WTC11 (cell line): ENCODE measurements at regions not wholly inside any gene's neighbourhood (a gene's known extent, or its start where the extent isn't known, plus 50 kb on each side); places are given as distances from the start of the nearest gene placed in this dataset.

ENCODE experiments used
- ATAC-seq: fragments of 200-7000 bp; cut with Tn5 transposase; 2 replicates; pipeline ENCODE4 v1.10.0; 2021; ENCODE audit warnings: mild to moderate bottlenecking, moderate library complexity
- CTCF ChIA-PET: fragments of 300-600 bp; sonication (Branson Sonifier 250); formaldehyde crosslinking; loops from one replicate; lab custom pipeline; 2021; ENCODE audit warnings: antibody characterized with exemption; lab: Charles Lee
- POLR2A ChIA-PET: fragments of 350-600 bp; sonication (Branson Sonifier 250); formaldehyde crosslinking; loops from one replicate; lab custom pipeline; 2021; ENCODE audit warnings: antibody characterized with exemption; lab: Charles Lee
- DNase-seq: peaks from one replicate; pipeline ENCODE4 v3.0.0; 2021; ENCODE audit warnings: low spot score
- H3K27ac Mint-ChIP-seq: 2 replicates; pipeline ENCODE4 v1.8.0; 2021; ENCODE audit warnings: mixed read lengths
- H3K27me3 Mint-ChIP-seq: 2 replicates; pipeline ENCODE4 v1.8.0; 2021; ENCODE audit warnings: low read depth, mild to moderate bottlenecking, moderate library complexity, mixed read lengths
- H3K36me3 Mint-ChIP-seq: 2 replicates; pipeline ENCODE4 v1.8.0; 2021; ENCODE audit warnings: mixed read lengths
- H3K4me1 Mint-ChIP-seq: 2 replicates; pipeline ENCODE4 v1.8.0; 2022; ENCODE audit warnings: mixed read lengths
- H3K4me3 Mint-ChIP-seq: 2 replicates; pipeline ENCODE4 v1.8.0; 2021; ENCODE audit warnings: mild to moderate bottlenecking, moderate library complexity, mixed read lengths
- H3K9me3 Mint-ChIP-seq: 2 replicates; pipeline ENCODE4 v1.8.0; 2021; ENCODE audit warnings: mixed read lengths
- CBFB ChIP-seq: sonication (generic); formaldehyde crosslinking; IDR thresholded peaks from 2 replicates; pipeline ENCODE4 v1.8.1; 2022; ENCODE audit warnings: mild to moderate bottlenecking, low read depth, missing genetic modification reagents
- FOXP1 ChIP-seq: sonication (generic); formaldehyde crosslinking; IDR thresholded peaks from 2 replicates; pipeline ENCODE4 v1.8.0; 2022; ENCODE audit warnings: missing genetic modification reagents, mild to moderate bottlenecking, moderate library complexity, borderline replicate concordance
- GABPB1 ChIP-seq: sonication (generic); formaldehyde crosslinking; IDR thresholded peaks from 2 replicates; pipeline ENCODE4 v1.8.1; 2023; ENCODE audit warnings: mild to moderate bottlenecking, missing genetic modification reagents
- HMGA2 ChIP-seq: fragments of 250-450 bp; sonication (Bioruptor Pico); IDR thresholded peaks from 2 replicates; pipeline ENCODE4 v1.4.0; 2021; ENCODE audit warnings: mild to moderate bottlenecking, moderate library complexity
- MYBL2 ChIP-seq: sonication (generic); formaldehyde crosslinking; IDR thresholded peaks from 2 replicates; pipeline ENCODE4 v1.8.1; 2023; ENCODE audit warnings: mild to moderate bottlenecking, moderate library complexity, missing genetic modification reagents
- RELA ChIP-seq: sonication (generic); formaldehyde crosslinking; IDR thresholded peaks from 2 replicates; pipeline ENCODE4 v1.8.1; 2022; ENCODE audit warnings: missing genetic modification reagents, mild to moderate bottlenecking, borderline replicate concordance
- ZBTB21 ChIP-seq: sonication (generic); formaldehyde crosslinking; IDR thresholded peaks from 2 replicates; pipeline ENCODE4 v1.8.1; 2023; ENCODE audit warnings: mild to moderate bottlenecking, missing genetic modification reagents, borderline replicate concordance
- ZNF232 ChIP-seq: sonication (generic); formaldehyde crosslinking; IDR thresholded peaks from 2 replicates; pipeline ENCODE4 v1.8.0; 2022; ENCODE audit warnings: mild to moderate bottlenecking, missing genetic modification reagents
- TF ChIP-seq, protein P1 (sequence below): sonication (generic); formaldehyde crosslinking; conservative IDR thresholded peaks from 2 replicates; pipeline ENCODE4 v1.8.1; 2023; ENCODE audit warnings: mild to moderate bottlenecking, low read depth, missing genetic modification reagents, moderate library complexity
- TF ChIP-seq, protein P2 (sequence below): sonication (generic); formaldehyde crosslinking; IDR thresholded peaks from 2 replicates; pipeline ENCODE4 v1.8.1; 2022; ENCODE audit warnings: mild to moderate bottlenecking, moderate library complexity, missing genetic modification reagents
- TF ChIP-seq, protein P3 (sequence below): fragments of 250-450 bp; sonication (Bioruptor Pico); IDR thresholded peaks from 2 replicates; pipeline ENCODE4 v1.8.0; 2021; ENCODE audit warnings: mild to moderate bottlenecking
- TF ChIP-seq, protein P4 (sequence below): fragments of 200-600 bp; IDR thresholded peaks from 2 replicates; pipeline ENCODE4 v1.8.0; 2022; ENCODE audit warnings: antibody characterized with exemption
- TF ChIP-seq, protein P5 (sequence below): fragments of 250-450 bp; sonication (Bioruptor Pico); IDR thresholded peaks from 2 replicates; pipeline ENCODE4 v1.9.0; 2021; ENCODE audit warnings: mild to moderate bottlenecking
- TF ChIP-seq, protein P6 (sequence below): sonication (generic); formaldehyde crosslinking; IDR thresholded peaks from 2 replicates; pipeline ENCODE4 v1.8.0; 2022; ENCODE audit warnings: missing genetic modification reagents

DNA sequence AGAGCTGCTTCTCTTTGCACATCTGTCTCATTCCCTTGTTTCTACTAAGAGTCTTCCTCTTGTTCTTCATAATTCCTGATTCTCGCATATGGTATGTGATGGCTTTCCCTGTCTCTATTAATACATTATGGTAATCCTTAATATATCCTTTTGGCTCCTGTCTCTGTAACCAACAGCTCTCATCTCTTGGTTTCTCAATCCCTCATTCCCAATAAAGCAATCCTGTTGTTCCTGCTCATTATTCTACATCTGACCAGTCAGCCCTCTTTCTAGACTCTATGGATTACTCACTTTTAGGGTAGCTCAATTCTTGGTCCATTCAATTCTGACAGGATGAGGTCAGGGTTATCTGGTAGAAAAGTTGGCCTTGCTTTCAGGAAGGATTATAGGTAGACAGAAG is 349.9 kb downstream of the LRIG3 start:
- no peak overlapping the region for H3K27ac Mint-ChIP-seq
- peaks cover 5% of the 10 kb centered on the region; the same call in 1 of the 2 replicates for H3K9me3 Mint-ChIP-seq
- DNase-seq (no peak), ATAC-seq (no peak)
- POLR2A ChIA-PET: no interaction called here
- H3K27me3 Mint-ChIP-seq: no peaks in the 10 kb centered on the region
- TF ChIP-seq, protein P1, sequence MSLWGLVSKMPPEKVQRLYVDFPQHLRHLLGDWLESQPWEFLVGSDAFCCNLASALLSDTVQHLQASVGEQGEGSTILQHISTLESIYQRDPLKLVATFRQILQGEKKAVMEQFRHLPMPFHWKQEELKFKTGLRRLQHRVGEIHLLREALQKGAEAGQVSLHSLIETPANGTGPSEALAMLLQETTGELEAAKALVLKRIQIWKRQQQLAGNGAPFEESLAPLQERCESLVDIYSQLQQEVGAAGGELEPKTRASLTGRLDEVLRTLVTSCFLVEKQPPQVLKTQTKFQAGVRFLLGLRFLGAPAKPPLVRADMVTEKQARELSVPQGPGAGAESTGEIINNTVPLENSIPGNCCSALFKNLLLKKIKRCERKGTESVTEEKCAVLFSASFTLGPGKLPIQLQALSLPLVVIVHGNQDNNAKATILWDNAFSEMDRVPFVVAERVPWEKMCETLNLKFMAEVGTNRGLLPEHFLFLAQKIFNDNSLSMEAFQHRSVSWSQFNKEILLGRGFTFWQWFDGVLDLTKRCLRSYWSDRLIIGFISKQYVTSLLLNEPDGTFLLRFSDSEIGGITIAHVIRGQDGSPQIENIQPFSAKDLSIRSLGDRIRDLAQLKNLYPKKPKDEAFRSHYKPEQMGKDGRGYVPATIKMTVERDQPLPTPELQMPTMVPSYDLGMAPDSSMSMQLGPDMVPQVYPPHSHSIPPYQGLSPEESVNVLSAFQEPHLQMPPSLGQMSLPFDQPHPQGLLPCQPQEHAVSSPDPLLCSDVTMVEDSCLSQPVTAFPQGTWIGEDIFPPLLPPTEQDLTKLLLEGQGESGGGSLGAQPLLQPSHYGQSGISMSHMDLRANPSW: no peak
- TF ChIP-seq CBFB: no peak
- TF ChIP-seq, protein P2, sequence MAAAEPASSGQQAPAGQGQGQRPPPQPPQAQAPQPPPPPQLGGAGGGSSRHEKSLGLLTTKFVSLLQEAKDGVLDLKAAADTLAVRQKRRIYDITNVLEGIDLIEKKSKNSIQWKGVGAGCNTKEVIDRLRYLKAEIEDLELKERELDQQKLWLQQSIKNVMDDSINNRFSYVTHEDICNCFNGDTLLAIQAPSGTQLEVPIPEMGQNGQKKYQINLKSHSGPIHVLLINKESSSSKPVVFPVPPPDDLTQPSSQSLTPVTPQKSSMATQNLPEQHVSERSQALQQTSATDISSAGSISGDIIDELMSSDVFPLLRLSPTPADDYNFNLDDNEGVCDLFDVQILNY: no peak
- TF ChIP-seq, protein P3, sequence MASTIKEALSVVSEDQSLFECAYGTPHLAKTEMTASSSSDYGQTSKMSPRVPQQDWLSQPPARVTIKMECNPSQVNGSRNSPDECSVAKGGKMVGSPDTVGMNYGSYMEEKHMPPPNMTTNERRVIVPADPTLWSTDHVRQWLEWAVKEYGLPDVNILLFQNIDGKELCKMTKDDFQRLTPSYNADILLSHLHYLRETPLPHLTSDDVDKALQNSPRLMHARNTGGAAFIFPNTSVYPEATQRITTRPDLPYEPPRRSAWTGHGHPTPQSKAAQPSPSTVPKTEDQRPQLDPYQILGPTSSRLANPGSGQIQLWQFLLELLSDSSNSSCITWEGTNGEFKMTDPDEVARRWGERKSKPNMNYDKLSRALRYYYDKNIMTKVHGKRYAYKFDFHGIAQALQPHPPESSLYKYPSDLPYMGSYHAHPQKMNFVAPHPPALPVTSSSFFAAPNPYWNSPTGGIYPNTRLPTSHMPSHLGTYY: no peak
- TF ChIP-seq, protein P4, sequence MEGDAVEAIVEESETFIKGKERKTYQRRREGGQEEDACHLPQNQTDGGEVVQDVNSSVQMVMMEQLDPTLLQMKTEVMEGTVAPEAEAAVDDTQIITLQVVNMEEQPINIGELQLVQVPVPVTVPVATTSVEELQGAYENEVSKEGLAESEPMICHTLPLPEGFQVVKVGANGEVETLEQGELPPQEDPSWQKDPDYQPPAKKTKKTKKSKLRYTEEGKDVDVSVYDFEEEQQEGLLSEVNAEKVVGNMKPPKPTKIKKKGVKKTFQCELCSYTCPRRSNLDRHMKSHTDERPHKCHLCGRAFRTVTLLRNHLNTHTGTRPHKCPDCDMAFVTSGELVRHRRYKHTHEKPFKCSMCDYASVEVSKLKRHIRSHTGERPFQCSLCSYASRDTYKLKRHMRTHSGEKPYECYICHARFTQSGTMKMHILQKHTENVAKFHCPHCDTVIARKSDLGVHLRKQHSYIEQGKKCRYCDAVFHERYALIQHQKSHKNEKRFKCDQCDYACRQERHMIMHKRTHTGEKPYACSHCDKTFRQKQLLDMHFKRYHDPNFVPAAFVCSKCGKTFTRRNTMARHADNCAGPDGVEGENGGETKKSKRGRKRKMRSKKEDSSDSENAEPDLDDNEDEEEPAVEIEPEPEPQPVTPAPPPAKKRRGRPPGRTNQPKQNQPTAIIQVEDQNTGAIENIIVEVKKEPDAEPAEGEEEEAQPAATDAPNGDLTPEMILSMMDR: no peak
- no peak for TF ChIP-seq GABPB1 (CRISPR knock-in tag)
- TF ChIP-seq HMGA2 (CRISPR knock-in tag): no peak
- TF ChIP-seq FOXP1: no peak
- no peak for TF ChIP-seq ZBTB21 (CRISPR knock-in tag)
- TF ChIP-seq MYBL2 (CRISPR knock-in tag): no peak
- TF ChIP-seq RELA: no peak
- TF ChIP-seq ZNF232 (CRISPR knock-in tag): no peak
- TF ChIP-seq, protein P5, sequence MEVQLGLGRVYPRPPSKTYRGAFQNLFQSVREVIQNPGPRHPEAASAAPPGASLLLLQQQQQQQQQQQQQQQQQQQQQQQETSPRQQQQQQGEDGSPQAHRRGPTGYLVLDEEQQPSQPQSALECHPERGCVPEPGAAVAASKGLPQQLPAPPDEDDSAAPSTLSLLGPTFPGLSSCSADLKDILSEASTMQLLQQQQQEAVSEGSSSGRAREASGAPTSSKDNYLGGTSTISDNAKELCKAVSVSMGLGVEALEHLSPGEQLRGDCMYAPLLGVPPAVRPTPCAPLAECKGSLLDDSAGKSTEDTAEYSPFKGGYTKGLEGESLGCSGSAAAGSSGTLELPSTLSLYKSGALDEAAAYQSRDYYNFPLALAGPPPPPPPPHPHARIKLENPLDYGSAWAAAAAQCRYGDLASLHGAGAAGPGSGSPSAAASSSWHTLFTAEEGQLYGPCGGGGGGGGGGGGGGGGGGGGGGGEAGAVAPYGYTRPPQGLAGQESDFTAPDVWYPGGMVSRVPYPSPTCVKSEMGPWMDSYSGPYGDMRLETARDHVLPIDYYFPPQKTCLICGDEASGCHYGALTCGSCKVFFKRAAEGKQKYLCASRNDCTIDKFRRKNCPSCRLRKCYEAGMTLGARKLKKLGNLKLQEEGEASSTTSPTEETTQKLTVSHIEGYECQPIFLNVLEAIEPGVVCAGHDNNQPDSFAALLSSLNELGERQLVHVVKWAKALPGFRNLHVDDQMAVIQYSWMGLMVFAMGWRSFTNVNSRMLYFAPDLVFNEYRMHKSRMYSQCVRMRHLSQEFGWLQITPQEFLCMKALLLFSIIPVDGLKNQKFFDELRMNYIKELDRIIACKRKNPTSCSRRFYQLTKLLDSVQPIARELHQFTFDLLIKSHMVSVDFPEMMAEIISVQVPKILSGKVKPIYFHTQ (CRISPR knock-in tag): no peak
- TF ChIP-seq, protein P6, sequence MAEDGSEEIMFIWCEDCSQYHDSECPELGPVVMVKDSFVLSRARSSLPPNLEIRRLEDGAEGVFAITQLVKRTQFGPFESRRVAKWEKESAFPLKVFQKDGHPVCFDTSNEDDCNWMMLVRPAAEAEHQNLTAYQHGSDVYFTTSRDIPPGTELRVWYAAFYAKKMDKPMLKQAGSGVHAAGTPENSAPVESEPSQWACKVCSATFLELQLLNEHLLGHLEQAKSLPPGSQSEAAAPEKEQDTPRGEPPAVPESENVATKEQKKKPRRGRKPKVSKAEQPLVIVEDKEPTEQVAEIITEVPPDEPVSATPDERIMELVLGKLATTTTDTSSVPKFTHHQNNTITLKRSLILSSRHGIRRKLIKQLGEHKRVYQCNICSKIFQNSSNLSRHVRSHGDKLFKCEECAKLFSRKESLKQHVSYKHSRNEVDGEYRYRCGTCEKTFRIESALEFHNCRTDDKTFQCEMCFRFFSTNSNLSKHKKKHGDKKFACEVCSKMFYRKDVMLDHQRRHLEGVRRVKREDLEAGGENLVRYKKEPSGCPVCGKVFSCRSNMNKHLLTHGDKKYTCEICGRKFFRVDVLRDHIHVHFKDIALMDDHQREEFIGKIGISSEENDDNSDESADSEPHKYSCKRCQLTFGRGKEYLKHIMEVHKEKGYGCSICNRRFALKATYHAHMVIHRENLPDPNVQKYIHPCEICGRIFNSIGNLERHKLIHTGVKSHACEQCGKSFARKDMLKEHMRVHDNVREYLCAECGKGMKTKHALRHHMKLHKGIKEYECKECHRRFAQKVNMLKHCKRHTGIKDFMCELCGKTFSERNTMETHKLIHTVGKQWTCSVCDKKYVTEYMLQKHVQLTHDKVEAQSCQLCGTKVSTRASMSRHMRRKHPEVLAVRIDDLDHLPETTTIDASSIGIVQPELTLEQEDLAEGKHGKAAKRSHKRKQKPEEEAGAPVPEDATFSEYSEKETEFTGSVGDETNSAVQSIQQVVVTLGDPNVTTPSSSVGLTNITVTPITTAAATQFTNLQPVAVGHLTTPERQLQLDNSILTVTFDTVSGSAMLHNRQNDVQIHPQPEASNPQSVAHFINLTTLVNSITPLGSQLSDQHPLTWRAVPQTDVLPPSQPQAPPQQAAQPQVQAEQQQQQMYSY: no peak
- no peaks in the 10 kb centered on the region for H3K36me3 Mint-ChIP-seq
- CTCF ChIA-PET: no interaction called here
- H3K4me1 Mint-ChIP-seq: no peaks in the 10 kb centered on the region
- H3K4me3 Mint-ChIP-seq: no peak overlapping the region
